Loucy (cell line): ENCODE measurements at regions not wholly inside any gene's neighbourhood (a gene's known extent, or its start where the extent isn't known, plus 50 kb on each side); places are given as distances from the start of the nearest gene placed in this dataset.

Experiments
- H2AFZ ChIP-seq: fragments of 200-600 bp; sonication (generic); 2 replicates; pipeline ENCODE4 v1.6.0; 2016; ENCODE audit warnings: antibody characterized with exemption, mild to moderate bottlenecking, low read length, moderate library complexity
- H3F3A ChIP-seq: fragments of 200-600 bp; 2 replicates; pipeline ENCODE4 v1.6.0; 2016; ENCODE audit warnings: antibody characterized with exemption, low read depth, mild to moderate bottlenecking
- H3K27me3 ChIP-seq: fragments of 200-600 bp; sonication (generic); 2 replicates; pipeline ENCODE4 v1.6.1; 2014; ENCODE audit warnings: low read length, mild to moderate bottlenecking; ENCODE audit not compliant: insufficient read depth, poor library complexity, severe bottlenecking
- H3K36me3 ChIP-seq: fragments of 200-600 bp; sonication (generic); 2 replicates; pipeline ENCODE4 v1.6.1; 2016; ENCODE audit warnings: low read length; ENCODE audit not compliant: insufficient read depth
- H3K4me1 ChIP-seq: fragments of 200-600 bp; sonication (generic); 2 replicates; pipeline ENCODE4 v1.5.1; 2014; ENCODE audit warnings: low read length, mild to moderate bottlenecking; ENCODE audit not compliant: insufficient read depth, poor library complexity, severe bottlenecking
- H3K4me2 ChIP-seq: fragments of 200-600 bp; sonication (generic); 2 replicates; pipeline ENCODE4 v1.6.0; 2014; ENCODE audit warnings: antibody characterized with exemption, low read length, low read depth, mild to moderate bottlenecking; ENCODE audit not compliant: poor library complexity, severe bottlenecking
- H3K4me3 ChIP-seq: fragments of 200-600 bp; sonication (generic); 2 replicates; pipeline ENCODE4 v1.5.1; 2014; ENCODE audit warnings: low read length, mild to moderate bottlenecking, mixed read lengths; ENCODE audit not compliant: poor library complexity, severe bottlenecking
- H3K79me2 ChIP-seq: fragments of 200-600 bp; sonication (generic); 2 replicates; pipeline ENCODE4 v1.6.1; 2014; ENCODE audit warnings: low read length; ENCODE audit not compliant: insufficient read depth
- H3K9ac ChIP-seq: fragments of 200-600 bp; sonication (generic); 2 replicates; pipeline ENCODE4 v1.6.0; 2014; ENCODE audit warnings: mild to moderate bottlenecking, low read depth, low read length, moderate library complexity; ENCODE audit not compliant: poor library complexity, severe bottlenecking
- H3K9me2 ChIP-seq: fragments of 200-600 bp; sonication (generic); replicated peaks from 2 replicates; pipeline ENCODE4 v1.6.1; 2016; ENCODE audit warnings: low read depth, low read length, mixed read lengths
- H3K9me3 ChIP-seq: fragments of 200-600 bp; sonication (generic); 2 replicates; pipeline ENCODE4 v1.6.1; 2014; ENCODE audit warnings: mild to moderate bottlenecking, antibody characterized with exemption, low read length, low read depth; ENCODE audit not compliant: insufficient read depth
- H4K20me1 ChIP-seq: fragments of 200-600 bp; sonication (generic); 2 replicates; pipeline ENCODE4 v1.6.0; 2014; ENCODE audit warnings: antibody characterized with exemption, low read length, mild to moderate bottlenecking; ENCODE audit not compliant: insufficient read depth, poor library complexity, severe bottlenecking
- EZH2phosphoT487 ChIP-seq: fragments of 200-600 bp; IDR thresholded peaks from 2 replicates; pipeline ENCODE4 v1.6.1; 2018; ENCODE audit warnings: antibody characterized with exemption, mild to moderate bottlenecking, moderate library complexity, borderline replicate concordance
- TF ChIP-seq, protein P1 (sequence below): fragments of 200-600 bp; sonication (generic); conservative IDR thresholded peaks from 2 replicates; pipeline ENCODE4 v1.5.1; 2014; ENCODE audit warnings: mild to moderate bottlenecking, antibody characterized with exemption, low read length

- Histone ChIP-seq H3K4me3 (no peak overlapping the region), H3K9ac (no peak overlapping the region), H3K4me1 (no peaks in the 10 kb centered on the region), H3K79me2 (no peaks in the 10 kb centered on the region), H2AFZ (no peak overlapping the region), H3K9me3 (peaks cover 4% of the 10 kb centered on the region; the same call in 1 of the 2 replicates), H3K36me3 (no peaks in the 10 kb centered on the region), H3K27me3 (no peaks in the 10 kb centered on the region), H3K9me2 (no peaks in the 10 kb centered on the region), H3K4me2 (no peak overlapping the region), H3F3A (no peaks in the 10 kb centered on the region), H4K20me1 (no peaks in the 10 kb centered on the region)
- TF ChIP-seq, protein P1, sequence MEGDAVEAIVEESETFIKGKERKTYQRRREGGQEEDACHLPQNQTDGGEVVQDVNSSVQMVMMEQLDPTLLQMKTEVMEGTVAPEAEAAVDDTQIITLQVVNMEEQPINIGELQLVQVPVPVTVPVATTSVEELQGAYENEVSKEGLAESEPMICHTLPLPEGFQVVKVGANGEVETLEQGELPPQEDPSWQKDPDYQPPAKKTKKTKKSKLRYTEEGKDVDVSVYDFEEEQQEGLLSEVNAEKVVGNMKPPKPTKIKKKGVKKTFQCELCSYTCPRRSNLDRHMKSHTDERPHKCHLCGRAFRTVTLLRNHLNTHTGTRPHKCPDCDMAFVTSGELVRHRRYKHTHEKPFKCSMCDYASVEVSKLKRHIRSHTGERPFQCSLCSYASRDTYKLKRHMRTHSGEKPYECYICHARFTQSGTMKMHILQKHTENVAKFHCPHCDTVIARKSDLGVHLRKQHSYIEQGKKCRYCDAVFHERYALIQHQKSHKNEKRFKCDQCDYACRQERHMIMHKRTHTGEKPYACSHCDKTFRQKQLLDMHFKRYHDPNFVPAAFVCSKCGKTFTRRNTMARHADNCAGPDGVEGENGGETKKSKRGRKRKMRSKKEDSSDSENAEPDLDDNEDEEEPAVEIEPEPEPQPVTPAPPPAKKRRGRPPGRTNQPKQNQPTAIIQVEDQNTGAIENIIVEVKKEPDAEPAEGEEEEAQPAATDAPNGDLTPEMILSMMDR, result no peak
- no peak for TF ChIP-seq EZH2phosphoT487
Measured at GRCh38 chr4:187212446-187213080, 488.9 kb upstream of the FAT1 start.

DNA sequence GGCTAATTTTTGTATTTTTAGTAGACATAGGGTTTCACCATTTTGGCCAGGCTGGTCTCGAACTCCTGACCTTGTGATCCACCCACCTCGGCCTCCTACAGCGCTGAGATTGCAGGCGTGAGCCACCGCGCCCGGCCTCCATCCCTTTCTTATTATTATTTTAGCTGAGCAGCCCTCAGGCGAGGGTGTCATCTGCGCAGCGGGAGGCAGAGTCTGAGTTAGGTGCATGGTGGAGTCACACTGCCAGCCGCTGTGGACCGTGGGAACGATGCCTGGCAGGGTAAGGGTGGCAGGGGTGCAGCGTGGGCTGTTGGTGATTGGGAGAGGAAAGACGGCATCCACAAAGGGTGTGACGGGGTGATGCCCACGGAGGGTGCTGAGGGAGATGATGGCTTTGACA, 491.8 kb upstream of the FAT1 start:
- no peaks in the 10 kb centered on the region for H3K79me2 ChIP-seq
- H3K9me3 ChIP-seq, result peaks cover 2% of the 10 kb centered on the region; the same call in 1 of the 2 replicates
- no peaks in the 10 kb centered on the region for H3F3A ChIP-seq
- no peak overlapping the region for H3K4me3 ChIP-seq
- no peaks in the 10 kb centered on the region for H3K4me1 ChIP-seq
- H3K36me3 ChIP-seq, result no peaks in the 10 kb centered on the region
- H3K9ac ChIP-seq, result no peak overlapping the region
- H4K20me1 ChIP-seq, result no peaks in the 10 kb centered on the region
- H3K9me2 ChIP-seq, result no peaks in the 10 kb centered on the region
- TF ChIP-seq, protein P1, result no peak
- no peak for TF ChIP-seq EZH2phosphoT487
- H3K27me3 ChIP-seq, result no peaks in the 10 kb centered on the region
- no peak overlapping the region for H3K4me2 ChIP-seq
- H2AFZ ChIP-seq, result no peak overlapping the region

GRCh38 chr4:187218705-187219245, 495.1 kb upstream of the FAT1 start:
- Histone ChIP-seq H3K36me3 (no peaks in the 10 kb centered on the region), H3F3A (no peaks in the 10 kb centered on the region), H3K79me2 (no peaks in the 10 kb centered on the region), H3K9me3 (no peaks in the 10 kb centered on the region), H4K20me1 (no peaks in the 10 kb centered on the region), H3K4me2 (no peak overlapping the region), H3K27me3 (no peaks in the 10 kb centered on the region), H3K9ac (no peak overlapping the region), H3K9me2 (no peaks in the 10 kb centered on the region), H3K4me1 (no peaks in the 10 kb centered on the region), H2AFZ (no peak overlapping the region), H3K4me3 (no peak overlapping the region)
- TF ChIP-seq, protein P1, result no peak
- no peak for TF ChIP-seq EZH2phosphoT487
